GM23338 (cell line): ENCODE measurements at regions not wholly inside any gene's neighbourhood (a gene's known extent, or its start where the extent isn't known, plus 50 kb on each side); places are given as distances from the start of the nearest gene placed in this dataset.

Experiments
- ATAC-seq: fragments of 200-7000 bp; cut with Tn5 transposase; 3 replicates; pipeline ENCODE4 v1.9.1; 2020
- DNase-seq: peaks from one replicate; pipeline ENCODE4 v3.0.0-alpha.2; 2015; ENCODE audit warnings: low spot score
- H2AFZ ChIP-seq: fragments of 200-600 bp; sonication (generic); 2 replicates; pipeline ENCODE4 v1.8.0; 2016; ENCODE audit warnings: antibody characterized with exemption, mild to moderate bottlenecking, moderate library complexity
- H3F3A ChIP-seq: fragments of 200-600 bp; sonication (generic); replicated peaks from 2 replicates; pipeline ENCODE4 v1.8.0; 2017; ENCODE audit warnings: antibody characterized with exemption, mixed run types, low read depth
- H3K27ac ChIP-seq: fragments of 200-600 bp; sonication (generic); 2 replicates; pipeline ENCODE4 v1.6.1; 2016; ENCODE audit warnings: low read depth
- H3K27me3 ChIP-seq: fragments of 200-600 bp; sonication (generic); 2 replicates; pipeline ENCODE4 v1.8.0; 2016; ENCODE audit warnings: mild to moderate bottlenecking, mixed run types, moderate library complexity; ENCODE audit not compliant: insufficient read depth
- H3K36me3 ChIP-seq: fragments of 200-600 bp; sonication (generic); 2 replicates; pipeline ENCODE4 v1.8.0; 2016; ENCODE audit warnings: mild to moderate bottlenecking; ENCODE audit not compliant: insufficient read depth
- H3K4me1 ChIP-seq: fragments of 200-600 bp; sonication (generic); 2 replicates; pipeline ENCODE4 v1.8.0; 2016; ENCODE audit warnings: mild to moderate bottlenecking, moderate library complexity; ENCODE audit not compliant: insufficient read depth
- H3K4me2 ChIP-seq: fragments of 200-600 bp; sonication (generic); 2 replicates; pipeline ENCODE4 v1.7.1; 2017; ENCODE audit warnings: mixed run types
- H3K4me3 ChIP-seq: fragments of 200-600 bp; sonication (generic); 2 replicates; pipeline ENCODE4 v1.6.1; 2016; ENCODE audit warnings: mixed run types
- H3K79me2 ChIP-seq: fragments of 200-600 bp; sonication (generic); replicated peaks from 2 replicates; pipeline ENCODE4 v1.8.0; 2017; ENCODE audit warnings: mild to moderate bottlenecking; ENCODE audit not compliant: insufficient read depth
- H3K9me2 ChIP-seq: fragments of 200-600 bp; sonication (generic); 2 replicates; pipeline ENCODE4 v1.8.0; 2017; ENCODE audit not compliant: insufficient read depth
- H4K20me1 ChIP-seq: fragments of 200-600 bp; sonication (generic); replicated peaks from 2 replicates; pipeline ENCODE4 v1.8.0; 2017; ENCODE audit warnings: mild to moderate bottlenecking; ENCODE audit not compliant: insufficient read depth
- H3K27ac Mint-ChIP-seq: 2 replicates; pipeline ENCODE4 v1.8.0; 2020; ENCODE audit warnings: inconsistent platforms, mild to moderate bottlenecking, moderate library complexity, mixed read lengths
- H3K27me3 Mint-ChIP-seq: 3 replicates; pipeline ENCODE4 v1.8.0; 2022; ENCODE audit warnings: low read depth, mild to moderate bottlenecking, moderate library complexity, mixed read lengths, inconsistent platforms; ENCODE audit not compliant: insufficient read depth, poor library complexity
- H3K36me3 Mint-ChIP-seq: 3 replicates; pipeline ENCODE4 v1.8.0; 2021; ENCODE audit warnings: low read depth, mild to moderate bottlenecking, inconsistent platforms, moderate library complexity, mixed read lengths
- H3K4me1 Mint-ChIP-seq: 3 replicates; pipeline ENCODE4 v1.8.0; 2020; ENCODE audit warnings: mild to moderate bottlenecking, inconsistent platforms, mixed read lengths
- H3K4me3 Mint-ChIP-seq: 3 replicates; pipeline ENCODE4 v1.8.0; 2021; ENCODE audit warnings: moderate library complexity, mild to moderate bottlenecking, inconsistent platforms, mixed read lengths
- H3K9me3 Mint-ChIP-seq: 3 replicates; pipeline ENCODE4 v1.8.0; 2020; ENCODE audit warnings: moderate library complexity, mild to moderate bottlenecking, inconsistent platforms, mixed read lengths
- EZH2 ChIP-seq: fragments of 200-600 bp; sonication (generic); IDR thresholded peaks from one replicate; pipeline ENCODE4 v1.8.0; 2017; ENCODE audit warnings: antibody characterized with exemption, mild to moderate bottlenecking, low read depth; ENCODE audit not compliant: unreplicated experiment
- JUNB ChIP-seq: IDR thresholded peaks from one replicate; pipeline ENCODE4 v1.6.1; 2016; ENCODE audit warnings: antibody characterized with exemption; ENCODE audit not compliant: unreplicated experiment
- NANOG ChIP-seq: IDR thresholded peaks from 2 replicates; pipeline ENCODE4 v1.6.1; 2016; ENCODE audit warnings: antibody characterized with exemption, borderline replicate concordance
- STAT1 ChIP-seq: IDR thresholded peaks from one replicate; pipeline ENCODE4 v1.6.1; 2016; ENCODE audit warnings: antibody characterized with exemption; ENCODE audit not compliant: unreplicated experiment
- ZNF331 ChIP-seq: fragments of 250-450 bp; sonication (Bioruptor Pico); IDR thresholded peaks from 2 replicates; pipeline ENCODE4 v1.5.0; 2020; ENCODE audit warnings: low read depth, mild to moderate bottlenecking, moderate library complexity
- TF ChIP-seq, protein P1 (sequence below), 2 experiments: fragments of 200-600 bp in 1 of 2; sonication (generic) in 1 of 2; conservative IDR thresholded peaks; 2 replicates each; pipeline versions ENCODE4 v1.5.1 to v1.6.1; 2016 to 2017; ENCODE audit warnings: antibody characterized with exemption in 2 of 2, low read depth in 2 of 2, mild to moderate bottlenecking in 2 of 2, moderate library complexity in 1 of 2
- TF ChIP-seq, protein P2 (sequence below): fragments of 250-450 bp; sonication (Bioruptor Pico); IDR thresholded peaks from 2 replicates; pipeline ENCODE4 v1.5.0; 2020; ENCODE audit warnings: mild to moderate bottlenecking, moderate library complexity

DNA sequence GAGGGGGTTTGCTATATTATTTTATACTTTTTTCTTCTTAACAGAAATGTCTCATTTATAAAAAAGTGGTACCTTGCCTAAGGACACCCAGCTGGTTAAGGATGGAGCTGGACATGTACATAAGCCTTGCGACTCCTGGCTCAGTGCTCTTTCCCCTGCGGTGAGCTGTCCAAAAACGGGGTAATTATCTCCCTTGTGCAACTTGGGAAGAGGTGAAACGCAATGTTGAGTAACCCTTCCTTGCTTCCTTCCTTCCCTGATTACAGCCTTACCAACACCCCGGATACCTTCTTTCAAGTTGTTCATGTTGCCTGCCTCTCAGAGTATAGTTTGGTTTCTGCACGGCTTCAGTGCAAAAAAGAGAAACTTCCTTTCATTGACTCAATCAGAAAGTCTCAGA, 94.1 kb upstream of the XYLT1 start (continued):
- TF ChIP-seq, protein P1, sequence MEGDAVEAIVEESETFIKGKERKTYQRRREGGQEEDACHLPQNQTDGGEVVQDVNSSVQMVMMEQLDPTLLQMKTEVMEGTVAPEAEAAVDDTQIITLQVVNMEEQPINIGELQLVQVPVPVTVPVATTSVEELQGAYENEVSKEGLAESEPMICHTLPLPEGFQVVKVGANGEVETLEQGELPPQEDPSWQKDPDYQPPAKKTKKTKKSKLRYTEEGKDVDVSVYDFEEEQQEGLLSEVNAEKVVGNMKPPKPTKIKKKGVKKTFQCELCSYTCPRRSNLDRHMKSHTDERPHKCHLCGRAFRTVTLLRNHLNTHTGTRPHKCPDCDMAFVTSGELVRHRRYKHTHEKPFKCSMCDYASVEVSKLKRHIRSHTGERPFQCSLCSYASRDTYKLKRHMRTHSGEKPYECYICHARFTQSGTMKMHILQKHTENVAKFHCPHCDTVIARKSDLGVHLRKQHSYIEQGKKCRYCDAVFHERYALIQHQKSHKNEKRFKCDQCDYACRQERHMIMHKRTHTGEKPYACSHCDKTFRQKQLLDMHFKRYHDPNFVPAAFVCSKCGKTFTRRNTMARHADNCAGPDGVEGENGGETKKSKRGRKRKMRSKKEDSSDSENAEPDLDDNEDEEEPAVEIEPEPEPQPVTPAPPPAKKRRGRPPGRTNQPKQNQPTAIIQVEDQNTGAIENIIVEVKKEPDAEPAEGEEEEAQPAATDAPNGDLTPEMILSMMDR (conservative IDR thresholded peaks at IDR 0.05; ENCODE audit: low read depth in 2 of 2): no peak
- TF ChIP-seq STAT1 (no peak), NANOG (no peak), ZNF331 (CRISPR knock-in tag) (no peak), JUNB (no peak), EZH2 (no peak)

DNA sequence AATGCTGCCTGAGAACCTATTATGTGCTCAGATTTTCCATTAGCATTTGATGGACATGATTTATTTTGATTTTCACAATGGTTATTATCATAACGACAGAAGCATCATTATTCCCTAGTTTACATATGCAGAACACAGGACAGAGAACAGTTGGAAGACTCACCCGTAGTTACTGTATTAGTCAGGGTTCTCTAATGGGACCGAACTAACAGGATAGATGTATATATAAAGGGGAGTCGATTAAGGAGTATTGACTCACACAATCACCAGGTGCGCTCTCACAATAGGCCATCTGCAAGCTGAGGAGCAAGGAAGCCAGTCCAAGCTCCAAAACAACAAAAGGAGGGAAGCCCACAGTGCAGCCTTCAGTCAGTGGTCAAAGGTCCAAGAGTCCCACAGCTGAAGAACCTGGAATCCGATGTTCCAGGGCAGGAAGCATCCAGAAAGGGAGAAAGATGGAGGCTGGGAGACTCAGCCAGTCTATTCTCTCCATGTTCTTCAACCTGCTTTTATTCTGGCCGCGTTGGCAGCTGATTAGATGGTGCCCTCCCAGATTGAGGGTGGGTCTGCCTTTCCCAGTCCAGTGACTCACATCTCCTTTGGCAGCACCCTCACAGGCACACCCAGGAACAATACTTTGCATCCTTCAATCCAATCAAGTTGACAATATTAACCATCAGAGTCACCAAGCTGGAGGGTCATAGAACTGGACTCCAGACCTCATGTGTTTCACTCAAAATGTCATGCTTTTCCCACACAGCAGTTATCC, 92.7 kb upstream of the XYLT1 start:
- no peak overlapping the region for H3K4me2 ChIP-seq
- no peaks in the 10 kb centered on the region for H3K9me2 ChIP-seq
- H2AFZ ChIP-seq: no peak overlapping the region
- TF ChIP-seq, protein P2, sequence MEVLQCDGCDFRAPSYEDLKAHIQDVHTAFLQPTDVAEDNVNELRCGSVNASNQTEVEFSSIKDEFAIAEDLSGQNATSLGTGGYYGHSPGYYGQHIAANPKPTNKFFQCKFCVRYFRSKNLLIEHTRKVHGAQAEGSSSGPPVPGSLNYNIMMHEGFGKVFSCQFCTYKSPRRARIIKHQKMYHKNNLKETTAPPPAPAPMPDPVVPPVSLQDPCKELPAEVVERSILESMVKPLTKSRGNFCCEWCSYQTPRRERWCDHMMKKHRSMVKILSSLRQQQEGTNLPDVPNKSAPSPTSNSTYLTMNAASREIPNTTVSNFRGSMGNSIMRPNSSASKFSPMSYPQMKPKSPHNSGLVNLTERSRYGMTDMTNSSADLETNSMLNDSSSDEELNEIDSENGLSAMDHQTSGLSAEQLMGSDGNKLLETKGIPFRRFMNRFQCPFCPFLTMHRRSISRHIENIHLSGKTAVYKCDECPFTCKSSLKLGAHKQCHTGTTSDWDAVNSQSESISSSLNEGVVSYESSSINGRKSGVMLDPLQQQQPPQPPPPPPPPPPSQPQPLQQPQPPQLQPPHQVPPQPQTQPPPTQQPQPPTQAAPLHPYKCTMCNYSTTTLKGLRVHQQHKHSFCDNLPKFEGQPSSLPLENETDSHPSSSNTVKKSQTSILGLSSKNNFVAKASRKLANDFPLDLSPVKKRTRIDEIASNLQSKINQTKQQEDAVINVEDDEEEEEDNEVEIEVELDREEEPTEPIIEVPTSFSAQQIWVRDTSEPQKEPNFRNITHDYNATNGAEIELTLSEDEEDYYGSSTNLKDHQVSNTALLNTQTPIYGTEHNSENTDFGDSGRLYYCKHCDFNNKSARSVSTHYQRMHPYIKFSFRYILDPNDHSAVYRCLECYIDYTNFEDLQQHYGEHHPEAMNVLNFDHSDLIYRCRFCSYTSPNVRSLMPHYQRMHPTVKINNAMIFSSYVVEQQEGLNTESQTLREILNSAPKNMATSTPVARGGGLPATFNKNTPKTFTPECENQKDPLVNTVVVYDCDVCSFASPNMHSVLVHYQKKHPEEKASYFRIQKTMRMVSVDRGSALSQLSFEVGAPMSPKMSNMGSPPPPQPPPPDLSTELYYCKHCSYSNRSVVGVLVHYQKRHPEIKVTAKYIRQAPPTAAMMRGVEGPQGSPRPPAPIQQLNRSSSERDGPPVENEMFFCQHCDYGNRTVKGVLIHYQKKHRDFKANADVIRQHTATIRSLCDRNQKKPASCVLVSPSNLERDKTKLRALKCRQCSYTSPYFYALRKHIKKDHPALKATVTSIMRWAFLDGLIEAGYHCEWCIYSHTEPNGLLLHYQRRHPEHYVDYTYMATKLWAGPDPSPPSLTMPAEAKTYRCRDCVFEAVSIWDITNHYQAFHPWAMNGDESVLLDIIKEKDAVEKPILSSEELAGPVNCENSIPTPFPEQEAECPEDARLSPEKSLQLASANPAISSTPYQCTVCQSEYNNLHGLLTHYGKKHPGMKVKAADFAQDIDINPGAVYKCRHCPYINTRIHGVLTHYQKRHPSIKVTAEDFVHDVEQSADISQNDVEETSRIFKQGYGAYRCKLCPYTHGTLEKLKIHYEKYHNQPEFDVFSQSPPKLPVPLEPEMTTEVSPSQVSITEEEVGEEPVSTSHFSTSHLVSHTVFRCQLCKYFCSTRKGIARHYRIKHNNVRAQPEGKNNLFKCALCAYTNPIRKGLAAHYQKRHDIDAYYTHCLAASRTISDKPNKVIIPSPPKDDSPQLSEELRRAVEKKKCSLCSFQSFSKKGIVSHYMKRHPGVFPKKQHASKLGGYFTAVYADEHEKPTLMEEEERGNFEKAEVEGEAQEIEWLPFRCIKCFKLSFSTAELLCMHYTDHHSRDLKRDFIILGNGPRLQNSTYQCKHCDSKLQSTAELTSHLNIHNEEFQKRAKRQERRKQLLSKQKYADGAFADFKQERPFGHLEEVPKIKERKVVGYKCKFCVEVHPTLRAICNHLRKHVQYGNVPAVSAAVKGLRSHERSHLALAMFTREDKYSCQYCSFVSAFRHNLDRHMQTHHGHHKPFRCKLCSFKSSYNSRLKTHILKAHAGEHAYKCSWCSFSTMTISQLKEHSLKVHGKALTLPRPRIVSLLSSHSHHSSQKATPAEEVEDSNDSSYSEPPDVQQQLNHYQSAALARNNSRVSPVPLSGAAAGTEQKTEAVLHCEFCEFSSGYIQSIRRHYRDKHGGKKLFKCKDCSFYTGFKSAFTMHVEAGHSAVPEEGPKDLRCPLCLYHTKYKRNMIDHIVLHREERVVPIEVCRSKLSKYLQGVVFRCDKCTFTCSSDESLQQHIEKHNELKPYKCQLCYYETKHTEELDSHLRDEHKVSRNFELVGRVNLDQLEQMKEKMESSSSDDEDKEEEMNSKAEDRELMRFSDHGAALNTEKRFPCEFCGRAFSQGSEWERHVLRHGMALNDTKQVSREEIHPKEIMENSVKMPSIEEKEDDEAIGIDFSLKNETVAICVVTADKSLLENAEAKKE (CRISPR knock-in tag): no peak
- H3K4me3 ChIP-seq: no peak overlapping the region
- no peak overlapping the region for H3K27ac ChIP-seq
- H3K79me2 ChIP-seq: no peaks in the 10 kb centered on the region
- H3K4me1 ChIP-seq: no peaks in the 10 kb centered on the region
- H3K27ac Mint-ChIP-seq: no peak overlapping the region
- no peak overlapping the region for H3K4me3 Mint-ChIP-seq
- no peaks in the 10 kb centered on the region for H4K20me1 ChIP-seq
- H3K36me3 Mint-ChIP-seq: no peaks in the 10 kb centered on the region
- ATAC-seq (no peak), DNase-seq (no peak)
- H3F3A ChIP-seq: no peaks in the 10 kb centered on the region
- no peaks in the 10 kb centered on the region for H3K27me3 Mint-ChIP-seq
- no peaks in the 10 kb centered on the region for H3K27me3 ChIP-seq
- no peaks in the 10 kb centered on the region for H3K4me1 Mint-ChIP-seq
- no peaks in the 10 kb centered on the region for H3K36me3 ChIP-seq
- H3K9me3 Mint-ChIP-seq: no peaks in the 10 kb centered on the region
